HT-29 (cell line): ENCODE measurements at regions not wholly inside any gene's neighbourhood (a gene's known extent, or its start where the extent isn't known, plus 50 kb on each side); places are given as distances from the start of the nearest gene placed in this dataset.
"Not testable (repeated sequence)": the region's sequence is repeated elsewhere in the genome, so short reads cannot be mapped to it uniquely, and the experiment has no call there.

Source experiments
- DNase-seq: peaks from one replicate; pipeline ENCODE4 v3.0.0-alpha.2; 2015; ENCODE audit warnings: low spot score

GRCh38 chr17:31798205-31798724 is 60.8 kb downstream of the COPRS start:
- DNase-seq, result no peak

DNA sequence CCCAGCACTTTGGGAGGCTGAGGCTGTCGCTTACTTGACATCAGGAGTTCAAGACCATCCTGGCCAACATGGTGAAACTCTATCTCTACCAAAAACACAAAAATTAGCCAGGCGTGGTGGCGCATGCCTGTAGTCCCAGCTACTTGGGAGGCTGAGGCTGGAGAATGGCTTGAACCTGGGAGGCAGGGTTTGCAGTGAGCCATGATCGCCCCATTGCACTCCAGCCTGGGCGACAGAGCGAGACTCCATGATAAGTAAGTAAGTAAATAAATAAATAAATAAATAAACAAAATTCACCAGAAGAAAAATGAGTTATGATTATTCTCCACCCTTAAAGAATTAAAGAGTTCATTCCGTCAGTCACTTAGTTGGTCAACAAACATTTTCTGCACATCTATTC is 63.1 kb downstream of the COPRS start:
- not testable (repeated sequence) for DNase-seq

GRCh38 chr17:31794111-31794510 is 64.9 kb downstream of the COPRS start:
- no peak for DNase-seq

GRCh38 chr17:31793634-31794033 is 65.4 kb downstream of the COPRS start:
- DNase-seq, result not testable (repeated sequence)

GRCh38 chr17:31792007-31792585 is 66.9 kb downstream of the COPRS start:
- DNase-seq, result no peak

DNA sequence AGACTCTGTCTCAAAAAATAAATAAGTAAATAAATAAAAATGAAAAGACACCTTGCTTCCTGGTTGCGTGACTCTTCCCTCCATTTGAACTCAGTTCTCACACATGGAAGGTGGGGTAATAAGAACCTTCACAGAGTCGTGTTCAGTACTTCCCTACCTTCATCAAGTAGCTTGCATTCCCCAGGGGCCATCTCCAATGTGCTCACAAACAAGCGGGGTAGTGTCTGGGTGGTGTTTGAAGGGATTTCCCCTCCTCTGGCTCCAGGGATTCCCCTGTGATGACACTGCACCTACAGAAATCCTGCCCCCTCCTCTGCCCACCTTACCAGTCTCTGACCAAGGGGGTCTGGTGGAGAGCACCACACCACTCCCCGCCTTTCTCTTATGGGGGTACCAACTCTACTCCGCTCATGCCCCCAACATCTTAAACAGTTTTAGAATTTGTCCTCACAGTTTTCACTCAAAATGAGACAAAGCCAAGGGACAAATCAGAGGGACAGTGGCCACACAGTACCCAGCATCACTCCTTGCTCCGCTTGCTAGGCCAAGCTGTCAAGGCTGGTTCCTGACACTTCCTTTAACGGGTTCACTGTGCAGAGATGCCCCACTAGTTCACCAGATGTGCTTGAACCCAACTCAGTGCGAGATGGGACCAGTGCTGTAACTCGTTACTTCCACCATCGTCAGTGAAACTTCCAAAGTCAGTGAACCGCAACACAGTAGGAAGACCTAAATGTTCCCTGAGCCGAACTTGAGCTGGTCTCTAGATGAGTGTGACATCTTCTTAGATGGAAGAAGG is 69.1 kb downstream of the COPRS start:
- no peak for DNase-seq

- no peak for DNase-seq
These were observed 70.1 kb downstream of the COPRS start for GRCh38 chr17:31788956-31789355.

GRCh38 chr17:31788571-31788946 is 70.5 kb downstream of the COPRS start:
- DNase-seq, result no peak

GRCh38 chr17:31787857-31788570 is 71.0 kb downstream of the COPRS start:
- peak; percentile 43 for DNase-seq

DNA sequence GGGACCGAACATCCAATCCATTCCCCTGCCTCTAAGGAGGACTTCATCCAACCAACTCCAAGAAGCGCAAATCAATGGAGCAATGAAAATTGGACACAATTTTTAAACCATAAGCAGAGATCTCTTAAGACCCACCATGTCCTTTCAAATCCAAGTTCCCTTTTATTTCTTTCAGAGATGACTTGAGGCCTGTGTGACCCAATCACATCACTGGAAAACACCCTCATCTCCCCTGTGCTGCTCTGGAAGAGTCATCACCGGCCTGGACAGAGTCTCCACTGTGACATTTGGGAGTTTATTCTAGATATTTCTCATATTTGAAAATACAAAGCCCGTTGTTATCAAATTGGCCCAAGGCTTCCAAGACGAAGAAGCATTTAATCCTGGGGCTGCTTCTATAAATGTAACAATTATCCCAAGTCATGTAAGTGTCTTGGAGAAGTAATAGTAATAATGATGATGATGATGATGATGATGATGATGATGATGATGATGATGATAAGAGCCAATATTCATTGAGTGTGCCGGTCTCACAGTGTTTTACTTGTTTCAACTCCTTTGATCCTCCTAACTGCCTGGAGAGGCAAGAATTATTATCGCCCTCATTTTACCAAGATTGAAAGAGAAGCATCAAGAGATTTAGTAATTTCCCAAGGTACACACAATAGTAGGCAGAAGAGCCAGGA is 72.1 kb downstream of the COPRS start:
- DNase-seq, result no peak

GRCh38 chr17:31780483-31780882 is 78.6 kb downstream of the COPRS start:
- DNase-seq, result no peak

DNA sequence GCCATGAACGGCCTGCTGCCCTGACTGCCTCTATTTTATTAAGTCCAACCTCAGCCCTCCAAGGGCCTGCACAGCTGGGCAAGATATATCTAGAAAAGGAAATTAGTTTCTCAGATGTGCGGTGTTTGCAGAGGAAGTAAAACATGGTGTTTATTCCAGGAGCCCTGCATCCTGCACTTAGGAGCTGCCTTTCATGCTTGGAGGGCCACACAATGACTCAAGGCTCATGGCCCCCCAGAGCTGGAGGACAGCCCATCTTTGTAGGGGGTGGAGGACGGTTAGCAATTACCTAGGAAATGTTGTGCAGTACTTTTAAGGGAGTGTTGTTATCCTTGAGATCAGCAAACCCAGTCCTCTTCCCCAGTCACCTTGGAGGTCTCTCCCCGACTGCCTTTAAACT is 80.5 kb downstream of the COPRS start:
- DNase-seq, result no peak

- not testable (repeated sequence) for DNase-seq
These were observed 87.7 kb downstream of the COPRS start for GRCh38 chr17:31771328-31771727.

- peak; percentile 33 for DNase-seq
These were observed 88.5 kb downstream of the COPRS start for GRCh38 chr17:31770501-31770900.

- DNase-seq, result not testable (repeated sequence)
These were observed 97.1 kb downstream of the COPRS start for GRCh38 chr17:31761836-31762510.

DNA sequence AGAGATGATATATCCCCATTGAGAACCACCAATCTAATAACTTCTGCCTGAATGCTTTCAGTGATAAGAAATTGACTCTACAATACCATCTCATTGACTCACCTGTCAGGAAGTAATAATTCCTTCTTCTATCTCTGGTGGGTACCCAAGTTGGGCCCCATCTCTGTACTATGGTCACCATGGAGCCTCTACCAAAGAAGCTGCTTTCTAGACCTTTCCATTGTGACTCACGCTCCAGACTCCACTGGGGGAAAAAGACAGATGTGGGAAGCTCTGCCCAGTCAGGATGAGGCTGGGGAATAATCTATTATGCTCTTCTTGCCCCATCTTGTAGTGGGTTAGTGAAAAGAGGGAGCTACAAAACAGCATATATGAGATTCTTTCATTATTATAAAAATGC is 100.4 kb downstream of the COPRS start:
- no peak for DNase-seq

GRCh38 chr17:31757097-31757496 is 101.9 kb downstream of the COPRS start:
- DNase-seq, result no peak

DNA sequence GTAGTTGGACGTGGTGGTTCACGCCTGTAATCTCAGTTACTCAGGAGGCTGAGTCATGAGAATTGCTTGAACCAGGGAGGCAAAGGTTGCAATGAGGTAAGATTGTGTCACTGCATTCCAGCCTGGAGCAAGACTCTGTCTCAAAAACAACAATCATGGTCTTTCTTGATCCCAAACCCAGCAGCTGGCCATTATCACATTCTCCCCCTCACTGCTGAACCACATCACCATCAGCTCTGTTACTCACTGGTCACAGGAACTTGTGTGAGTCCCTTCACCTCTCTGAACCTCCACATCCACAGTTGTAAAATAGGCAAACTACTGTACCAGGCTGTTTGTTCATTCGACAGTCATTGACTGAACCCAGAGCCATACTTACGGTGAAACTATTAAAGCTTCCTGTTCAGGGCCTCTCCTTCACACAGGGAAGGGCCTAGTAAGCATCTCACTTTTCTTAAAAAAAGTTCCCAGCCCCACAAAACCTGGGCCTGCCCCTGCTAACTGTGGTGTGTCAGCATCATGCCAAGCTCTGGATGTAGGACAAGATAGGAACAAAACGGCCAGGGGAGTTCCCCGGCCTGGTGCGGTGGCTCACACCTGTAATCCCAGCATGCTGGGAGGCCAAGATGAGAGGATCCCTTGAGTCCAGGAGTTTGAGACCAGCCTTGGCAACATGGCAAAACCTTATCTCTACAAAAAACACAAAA is 104.7 kb downstream of the COPRS start:
- DNase-seq, result no peak

- DNase-seq, result no peak
These were observed 106.0 kb downstream of the COPRS start for GRCh38 chr17:31753011-31753410.

DNA sequence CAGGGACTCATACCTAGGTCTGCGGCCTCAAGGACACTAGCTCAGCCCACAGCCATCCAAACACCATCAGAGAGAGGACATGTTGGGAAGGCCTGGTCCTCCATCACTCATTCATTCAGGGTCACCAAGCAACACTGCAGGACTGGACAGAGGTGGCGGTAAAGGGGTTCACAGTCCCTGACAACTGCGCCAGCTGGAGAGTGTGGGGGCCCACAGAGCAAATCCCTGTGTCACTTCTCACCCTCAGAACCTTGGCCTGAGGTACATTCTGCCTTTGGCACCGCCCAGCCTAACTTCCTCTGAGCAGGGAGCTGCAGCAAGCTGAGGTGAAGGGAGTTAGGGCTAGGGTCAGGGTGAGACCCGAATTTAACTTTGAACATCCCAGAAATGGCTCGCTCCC is 106.5 kb downstream of the COPRS start:
- no peak for DNase-seq

- no peak for DNase-seq
These were observed 108.5 kb downstream of the COPRS start for GRCh38 chr17:31750578-31750977.
